ENCODE measurements at regions not wholly inside any gene's neighbourhood (a gene's known extent, or its start where the extent isn't known, plus 50 kb on each side); places are given as distances from the start of the nearest gene placed in this dataset.

- no peak overlapping the region for H2AFZ ChIP-seq (ENCODE audit: low read depth, low read length, severe bottlenecking)
- no peaks in the 10 kb centered on the region for H3K79me2 ChIP-seq (ENCODE audit: insufficient read depth, low read length)
- no peaks in the 10 kb centered on the region for H4K20me1 ChIP-seq (ENCODE audit: low read depth, low read length)
- H3K27me3 ChIP-seq (ENCODE audit: low read length): no peaks in the 10 kb centered on the region
- H3K27ac ChIP-seq (ENCODE audit: low read depth, low read length): no peak overlapping the region
- H3K9ac ChIP-seq (ENCODE audit: low read length): no peak overlapping the region
- H3F3A ChIP-seq (ENCODE audit: insufficient read depth): no peaks in the 10 kb centered on the region
- no peak overlapping the region for H3K4me3 ChIP-seq (ENCODE audit: insufficient read depth, low read length, poor library complexity, severe bottlenecking)
- H3K9me3 ChIP-seq (ENCODE audit: insufficient read depth, low read length): no peaks in the 10 kb centered on the region
- H3K9me2 ChIP-seq (replicated peaks; ENCODE audit: insufficient read depth, low read length): no peaks in the 10 kb centered on the region
- TF ChIP-seq CTCF (IDR thresholded peaks at IDR 0.05; ENCODE audit: insufficient read depth, low read length, poor library complexity, severe bottlenecking) (no peak), EZH2phosphoT487 (conservative IDR thresholded peaks at IDR 0.05; ENCODE audit: low read length) (no peak)
- no peak overlapping the region for H3K4me2 ChIP-seq (ENCODE audit: low read depth, low read length, poor library complexity, severe bottlenecking)
- H3K36me3 ChIP-seq (ENCODE audit: low read length): no peaks in the 10 kb centered on the region
Measured at GRCh38 chr5:158364367-158364766, 505.4 kb upstream of the CLINT1 start.

GRCh38 chr5:158354958-158355357 is 496.0 kb upstream of the CLINT1 start:
- H3K79me2 ChIP-seq (ENCODE audit: insufficient read depth, low read length): no peaks in the 10 kb centered on the region
- H3K4me3 ChIP-seq (ENCODE audit: insufficient read depth, low read length, poor library complexity, severe bottlenecking): no peak overlapping the region
- no peaks in the 10 kb centered on the region for H3K27me3 ChIP-seq (ENCODE audit: low read length)
- TF ChIP-seq EZH2phosphoT487 (conservative IDR thresholded peaks at IDR 0.05; ENCODE audit: low read length): no peak
- TF ChIP-seq CTCF (IDR thresholded peaks at IDR 0.05; ENCODE audit: insufficient read depth, low read length, poor library complexity, severe bottlenecking): no peak
- H3K36me3 ChIP-seq (ENCODE audit: low read length): no peaks in the 10 kb centered on the region; the same call in 1 of the 2 replicates
- H3K27ac ChIP-seq (ENCODE audit: low read depth, low read length): no peak overlapping the region
- H3K9ac ChIP-seq (ENCODE audit: low read length): no peak overlapping the region
- H3K9me2 ChIP-seq (replicated peaks; ENCODE audit: insufficient read depth, low read length): no peaks in the 10 kb centered on the region
- H2AFZ ChIP-seq (ENCODE audit: low read depth, low read length, severe bottlenecking): no peak overlapping the region
- H3K9me3 ChIP-seq (ENCODE audit: insufficient read depth, low read length): peaks cover 5% of the 10 kb centered on the region; the same call in 1 of the 2 replicates
- H3F3A ChIP-seq (ENCODE audit: insufficient read depth): no peaks in the 10 kb centered on the region
- H3K4me2 ChIP-seq (ENCODE audit: low read depth, low read length, poor library complexity, severe bottlenecking): no peak overlapping the region
- no peaks in the 10 kb centered on the region for H4K20me1 ChIP-seq (ENCODE audit: low read depth, low read length)

- no peak for TF ChIP-seq CTCF (IDR thresholded peaks at IDR 0.05; ENCODE audit: insufficient read depth, low read length, poor library complexity, severe bottlenecking)
- TF ChIP-seq EZH2phosphoT487 (conservative IDR thresholded peaks at IDR 0.05; ENCODE audit: low read length): no peak
- no peaks in the 10 kb centered on the region for H3K79me2 ChIP-seq (ENCODE audit: insufficient read depth, low read length)
- no peak overlapping the region for H3K27ac ChIP-seq (ENCODE audit: low read depth, low read length)
- H3F3A ChIP-seq (ENCODE audit: insufficient read depth): no peaks in the 10 kb centered on the region
- H3K36me3 ChIP-seq (ENCODE audit: low read length): no peaks in the 10 kb centered on the region; the same call in 1 of the 2 replicates
- no peaks in the 10 kb centered on the region for H3K27me3 ChIP-seq (ENCODE audit: low read length)
- no peak overlapping the region for H2AFZ ChIP-seq (ENCODE audit: low read depth, low read length, severe bottlenecking)
- H3K4me3 ChIP-seq (ENCODE audit: insufficient read depth, low read length, poor library complexity, severe bottlenecking): no peak overlapping the region
- H3K4me2 ChIP-seq (ENCODE audit: low read depth, low read length, poor library complexity, severe bottlenecking): no peak overlapping the region
- peaks cover 5% of the 10 kb centered on the region; the same call in 1 of the 2 replicates for H3K9me3 ChIP-seq (ENCODE audit: insufficient read depth, low read length)
- H4K20me1 ChIP-seq (ENCODE audit: low read depth, low read length): no peaks in the 10 kb centered on the region
- no peaks in the 10 kb centered on the region for H3K9me2 ChIP-seq (replicated peaks; ENCODE audit: insufficient read depth, low read length)
- H3K9ac ChIP-seq (ENCODE audit: low read length): no peak overlapping the region
Measured at GRCh38 chr5:158351485-158352125, 492.7 kb upstream of the CLINT1 start.

Measured in SU-DHL-6 (cell line).